H7 (cell line): ENCODE measurements at regions not wholly inside any gene's neighbourhood (a gene's known extent, or its start where the extent isn't known, plus 50 kb on each side); places are given as distances from the start of the nearest gene placed in this dataset.

Experiments
- DNase-seq: peaks from one replicate; pipeline ENCODE4 v3.0.0; 2012
- H3K27me3 ChIP-seq: 2 replicates; pipeline ENCODE4 v1.6.0; 2011; ENCODE audit warnings: mild to moderate bottlenecking, low read length; ENCODE audit not compliant: control insufficient read depth, insufficient read depth
- H3K36me3 ChIP-seq: replicated peaks from 2 replicates; pipeline ENCODE4 v1.5.1; 2011; ENCODE audit warnings: low read length; ENCODE audit not compliant: control insufficient read depth, insufficient read depth
- H3K4me3 ChIP-seq: 2 replicates; pipeline ENCODE4 v1.5.1; 2011; ENCODE audit warnings: low read depth, mild to moderate bottlenecking, control low read depth, low read length, moderate library complexity; ENCODE audit not compliant: insufficient read depth

GRCh38 chr5:74948031-74948546, 81.9 kb upstream of the FAM169A start:
- Histone ChIP-seq H3K36me3 (no peaks in the 10 kb centered on the region), H3K4me3 (no peak overlapping the region), H3K27me3 (no peaks in the 10 kb centered on the region)
- DNase-seq, result peak; percentile 13

DNA sequence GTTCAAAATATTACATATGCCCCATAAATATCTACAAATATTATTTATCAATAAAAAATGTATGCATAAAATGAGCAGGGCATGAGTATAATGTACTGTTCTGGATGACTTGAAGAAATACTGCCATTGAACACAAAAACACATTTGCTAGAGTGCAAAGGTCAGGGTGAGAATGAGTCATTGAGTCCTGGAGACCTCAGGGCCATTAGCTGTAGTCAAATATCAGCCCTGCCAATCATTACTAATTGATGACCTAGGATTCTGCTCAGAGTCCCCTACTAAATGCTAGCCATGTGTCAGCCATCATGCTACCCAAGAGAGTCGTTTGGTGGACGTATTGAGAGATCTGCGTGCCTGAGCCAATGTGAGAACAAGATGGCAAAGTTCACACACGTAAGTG, 80.3 kb upstream of the FAM169A start:
- Histone ChIP-seq H3K4me3 (no peak overlapping the region), H3K36me3 (no peaks in the 10 kb centered on the region), H3K27me3 (no peaks in the 10 kb centered on the region)

GRCh38 chr5:74945561-74946165, 79.5 kb upstream of the FAM169A start:
- DNase-seq, result no peak
- Histone ChIP-seq H3K27me3 (no peaks in the 10 kb centered on the region), H3K4me3 (no peak overlapping the region), H3K36me3 (no peaks in the 10 kb centered on the region)

More for the DNA sequence above, 80.3 kb upstream of the FAM169A start:
- no peak for DNase-seq

- H3K4me3 ChIP-seq, result no peak overlapping the region
- DNase-seq, result peak; percentile 17
- H3K27me3 ChIP-seq, result no peaks in the 10 kb centered on the region
- no peaks in the 10 kb centered on the region for H3K36me3 ChIP-seq
These were observed 77.7 kb upstream of the FAM169A start for GRCh38 chr5:74943905-74944304.

GRCh38 chr5:74942622-74943286, 76.6 kb upstream of the FAM169A start:
- no peak for DNase-seq
- Histone ChIP-seq H3K27me3 (no peaks in the 10 kb centered on the region), H3K4me3 (no peak overlapping the region), H3K36me3 (no peaks in the 10 kb centered on the region)

DNA sequence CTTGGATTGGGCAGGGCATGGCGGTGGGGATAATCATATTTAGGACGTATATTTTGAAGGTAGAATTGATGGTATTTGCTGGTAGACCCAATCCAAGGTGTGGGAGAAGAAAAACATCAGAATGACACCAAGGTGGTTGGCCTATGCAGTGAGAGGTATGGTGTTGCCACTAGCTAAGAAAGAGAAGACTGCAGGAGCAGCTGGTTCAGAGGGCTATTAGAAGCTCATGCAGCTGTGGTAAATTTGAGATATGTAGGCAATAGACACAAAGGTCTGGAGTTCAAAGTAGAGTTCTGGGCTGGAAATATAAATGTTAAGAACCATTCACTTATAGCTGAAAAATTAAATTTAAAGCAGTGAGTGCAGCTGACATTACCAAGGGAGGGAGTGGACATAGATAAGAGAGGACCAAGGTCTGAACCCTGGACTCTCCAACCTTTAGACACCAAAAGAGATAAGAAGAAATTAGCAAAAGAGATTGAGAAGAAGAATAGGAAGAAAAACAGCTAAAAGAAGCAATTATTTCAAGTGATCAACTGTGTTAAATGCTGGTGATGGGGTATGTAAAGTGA, 74.7 kb upstream of the FAM169A start:
- Histone ChIP-seq H3K4me3 (no peak overlapping the region), H3K27me3 (no peaks in the 10 kb centered on the region), H3K36me3 (no peaks in the 10 kb centered on the region)
- DNase-seq, result no peak

GRCh38 chr5:74938250-74938933, 72.2 kb upstream of the FAM169A start:
- Histone ChIP-seq H3K27me3 (no peaks in the 10 kb centered on the region), H3K36me3 (no peaks in the 10 kb centered on the region), H3K4me3 (no peak overlapping the region)
- DNase-seq, result no peak

DNA sequence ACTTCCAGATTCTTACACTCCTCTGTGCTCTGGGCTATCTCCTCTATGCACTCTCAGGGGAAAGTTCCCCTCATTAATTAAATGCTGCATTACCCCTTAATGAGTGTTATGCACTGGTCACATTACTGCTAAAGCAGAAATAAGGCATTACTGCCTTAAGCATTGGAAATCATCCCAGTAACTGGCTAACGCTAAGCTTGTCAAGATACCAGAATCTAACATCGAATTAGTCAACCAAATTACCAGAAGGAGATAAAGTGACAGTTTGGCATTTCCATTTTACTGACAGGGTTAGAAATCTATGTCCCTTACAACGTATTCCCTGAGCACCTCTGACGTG, 69.5 kb upstream of the FAM169A start:
- H3K36me3 ChIP-seq, result no peaks in the 10 kb centered on the region
- DNase-seq, result no peak
- H3K27me3 ChIP-seq, result no peaks in the 10 kb centered on the region
- no peak overlapping the region for H3K4me3 ChIP-seq

- DNase-seq, result peak; percentile 32
These were observed 69.0 kb upstream of the FAM169A start for GRCh38 chr5:74934949-74935751.

DNA sequence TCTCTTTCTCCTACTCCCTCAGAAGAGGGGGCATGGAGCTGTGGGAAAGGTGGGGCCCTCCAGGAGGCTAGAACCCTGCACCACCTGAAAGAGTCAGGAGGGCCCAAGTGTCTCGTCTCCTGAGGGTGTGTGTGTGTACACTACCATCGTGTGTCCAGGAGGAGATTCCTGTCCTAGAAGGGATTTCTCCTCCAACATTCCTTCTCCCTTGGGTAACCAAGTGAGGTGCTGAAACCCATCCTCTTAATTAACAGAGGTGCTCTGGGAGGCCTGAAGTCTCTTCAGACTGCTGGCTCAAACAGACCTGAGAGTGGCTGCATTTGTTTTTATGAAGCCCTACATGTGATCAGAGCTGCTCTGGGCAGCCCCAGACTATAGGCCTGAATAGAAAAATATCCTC, 61.1 kb upstream of the FAM169A start:
- Histone ChIP-seq H3K4me3 (no peak overlapping the region), H3K27me3 (no peaks in the 10 kb centered on the region), H3K36me3 (no peaks in the 10 kb centered on the region)
- no peak for DNase-seq

More at GRCh38 chr5:74934949-74935751, 69.0 kb upstream of the FAM169A start:
- Histone ChIP-seq H3K36me3 (no peaks in the 10 kb centered on the region), H3K27me3 (no peaks in the 10 kb centered on the region), H3K4me3 (no peak overlapping the region)

DNA sequence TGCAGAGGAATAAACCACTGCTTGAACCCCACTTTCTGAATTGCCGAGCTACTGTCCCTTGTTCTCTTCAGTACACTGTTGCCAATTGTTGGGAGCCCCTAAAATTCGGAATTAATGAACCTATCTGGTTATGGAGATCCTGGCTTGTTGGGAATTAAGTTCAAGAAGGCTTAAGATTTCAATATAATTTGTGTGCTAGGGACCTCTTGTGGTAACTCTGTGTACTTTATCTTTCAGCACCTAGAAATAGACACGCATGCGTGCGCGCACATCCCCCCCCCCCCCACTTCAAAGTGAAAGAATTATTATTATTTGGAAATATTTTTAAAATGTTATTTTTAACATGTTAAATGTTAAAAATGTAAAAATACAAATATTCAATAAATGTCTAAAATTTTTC, 53.3 kb upstream of the FAM169A start:
- no peaks in the 10 kb centered on the region for H3K27me3 ChIP-seq
- H3K4me3 ChIP-seq, result no peak overlapping the region
- no peaks in the 10 kb centered on the region for H3K36me3 ChIP-seq
- DNase-seq, result peak; percentile 76

GRCh38 chr5:74919041-74919440, 52.9 kb upstream of the FAM169A start:
- no peaks in the 10 kb centered on the region for H3K27me3 ChIP-seq
- H3K36me3 ChIP-seq, result no peaks in the 10 kb centered on the region
- no peak for DNase-seq
- H3K4me3 ChIP-seq, result no peak overlapping the region

- no peaks in the 10 kb centered on the region for H3K36me3 ChIP-seq
- DNase-seq, result no peak
These were observed 52.1 kb upstream of the FAM169A start for GRCh38 chr5:74918232-74918669.

More at GRCh38 chr5:74918232-74918669, 52.1 kb upstream of the FAM169A start:
- Histone ChIP-seq H3K4me3 (no peak overlapping the region), H3K27me3 (no peaks in the 10 kb centered on the region)
